ENCODE measurements at regions not wholly inside any gene's neighbourhood (a gene's known extent, or its start where the extent isn't known, plus 50 kb on each side); places are given as distances from the start of the nearest gene placed in this dataset.

GRCh38 chr3:144052275-144052674, 80.7 kb downstream of the DIPK2A start:
- no peak for TF ChIP-seq NFIC (IDR thresholded peaks at IDR 0.05)
- TF ChIP-seq TEAD4 (IDR thresholded peaks at IDR 0.05), result no peak
- TF ChIP-seq YY1 (IDR thresholded peaks at IDR 0.05; ENCODE audit: low read depth), result no peak
- TF ChIP-seq FOXM1 (IDR thresholded peaks at IDR 0.05; ENCODE audit: borderline replicate concordance, low read depth), result no peak
- TF ChIP-seq CREB1 (IDR thresholded peaks at IDR 0.05; ENCODE audit: low read depth), result no peak
- TF ChIP-seq TAF1 (IDR thresholded peaks at IDR 0.05; ENCODE audit: low read depth), result no peak
- TF ChIP-seq ZBTB7A (IDR thresholded peaks at IDR 0.05; ENCODE audit: low read depth), result no peak
- TF ChIP-seq EGR1 (IDR thresholded peaks at IDR 0.05), result no peak
- no peak for TF ChIP-seq RAD21 (IDR thresholded peaks at IDR 0.05; ENCODE audit: low read depth)
- no peak for TF ChIP-seq USF1 (IDR thresholded peaks at IDR 0.05)
- TF ChIP-seq REST (IDR thresholded peaks at IDR 0.05; ENCODE audit: low read depth), result no peak
- no peak for TF ChIP-seq TCF12 (IDR thresholded peaks at IDR 0.05; ENCODE audit: low read depth)
- TF ChIP-seq CEBPB (IDR thresholded peaks at IDR 0.05), result no peak
- TF ChIP-seq MAX (IDR thresholded peaks at IDR 0.05), result no peak

GRCh38 chr3:144053121-144053520, 81.5 kb downstream of the DIPK2A start:
- TF ChIP-seq RAD21 (IDR thresholded peaks at IDR 0.05; ENCODE audit: low read depth) (no peak), NFIC (IDR thresholded peaks at IDR 0.05) (no peak), YY1 (IDR thresholded peaks at IDR 0.05; ENCODE audit: low read depth) (no peak), CEBPB (IDR thresholded peaks at IDR 0.05) (no peak), TCF12 (IDR thresholded peaks at IDR 0.05; ENCODE audit: low read depth) (no peak), EP300 (IDR thresholded peaks at IDR 0.05; ENCODE audit: borderline replicate concordance) (no peak), MAX (IDR thresholded peaks at IDR 0.05) (no peak), TAF1 (IDR thresholded peaks at IDR 0.05; ENCODE audit: low read depth) (no peak), TEAD4 (IDR thresholded peaks at IDR 0.05) (no peak), FOXM1 (IDR thresholded peaks at IDR 0.05; ENCODE audit: borderline replicate concordance, low read depth) (no peak), CREB1 (IDR thresholded peaks at IDR 0.05; ENCODE audit: low read depth) (no peak), REST (IDR thresholded peaks at IDR 0.05; ENCODE audit: low read depth) (no peak)

- no peak for TF ChIP-seq CEBPB (IDR thresholded peaks at IDR 0.05)
- no peak for TF ChIP-seq TAF1 (IDR thresholded peaks at IDR 0.05; ENCODE audit: low read depth)
- TF ChIP-seq EGR1 (IDR thresholded peaks at IDR 0.05), result no peak
- no peak for TF ChIP-seq CREB1 (IDR thresholded peaks at IDR 0.05; ENCODE audit: low read depth)
- no peak for TF ChIP-seq TCF12 (IDR thresholded peaks at IDR 0.05; ENCODE audit: low read depth)
- TF ChIP-seq EP300 (IDR thresholded peaks at IDR 0.05; ENCODE audit: borderline replicate concordance), result no peak
- no peak for TF ChIP-seq MAX (IDR thresholded peaks at IDR 0.05)
- TF ChIP-seq YY1 (IDR thresholded peaks at IDR 0.05; ENCODE audit: low read depth), result no peak
Observed at GRCh38 chr3:144054766-144055165, 83.1 kb downstream of the DIPK2A start.

DNA sequence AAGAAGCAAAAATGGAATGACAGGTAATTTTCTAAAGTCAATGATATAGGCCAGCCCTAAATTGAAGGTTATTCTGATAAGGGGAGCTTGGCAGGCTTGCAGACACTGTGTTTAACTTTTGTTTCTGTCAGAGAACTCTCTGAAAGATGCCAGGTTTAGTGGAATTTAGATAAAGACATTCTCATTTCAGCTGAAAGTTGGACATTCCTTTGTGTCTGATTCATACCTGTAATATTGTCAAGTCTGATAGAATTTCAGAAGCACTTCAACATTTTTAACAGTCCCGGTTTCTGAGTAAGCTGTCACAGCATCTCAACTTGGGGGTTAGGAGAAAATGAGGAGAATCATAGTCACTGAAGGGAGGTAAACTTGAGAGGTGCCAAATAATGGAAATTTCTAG, 84.0 kb downstream of the DIPK2A start:
- no peak for TF ChIP-seq YY1 (IDR thresholded peaks at IDR 0.05; ENCODE audit: low read depth)
- no peak for TF ChIP-seq ZBTB7A (IDR thresholded peaks at IDR 0.05; ENCODE audit: low read depth)
- TF ChIP-seq RAD21 (IDR thresholded peaks at IDR 0.05; ENCODE audit: low read depth), result no peak
- TF ChIP-seq CREB1 (IDR thresholded peaks at IDR 0.05; ENCODE audit: low read depth), result no peak
- TF ChIP-seq EGR1 (IDR thresholded peaks at IDR 0.05), result no peak
- no peak for TF ChIP-seq FOXM1 (IDR thresholded peaks at IDR 0.05; ENCODE audit: borderline replicate concordance, low read depth)
- TF ChIP-seq NFIC (IDR thresholded peaks at IDR 0.05), result no peak
- no peak for TF ChIP-seq TEAD4 (IDR thresholded peaks at IDR 0.05)
- TF ChIP-seq REST (IDR thresholded peaks at IDR 0.05; ENCODE audit: low read depth), result no peak
- TF ChIP-seq EP300 (IDR thresholded peaks at IDR 0.05; ENCODE audit: borderline replicate concordance), result no peak

DNA sequence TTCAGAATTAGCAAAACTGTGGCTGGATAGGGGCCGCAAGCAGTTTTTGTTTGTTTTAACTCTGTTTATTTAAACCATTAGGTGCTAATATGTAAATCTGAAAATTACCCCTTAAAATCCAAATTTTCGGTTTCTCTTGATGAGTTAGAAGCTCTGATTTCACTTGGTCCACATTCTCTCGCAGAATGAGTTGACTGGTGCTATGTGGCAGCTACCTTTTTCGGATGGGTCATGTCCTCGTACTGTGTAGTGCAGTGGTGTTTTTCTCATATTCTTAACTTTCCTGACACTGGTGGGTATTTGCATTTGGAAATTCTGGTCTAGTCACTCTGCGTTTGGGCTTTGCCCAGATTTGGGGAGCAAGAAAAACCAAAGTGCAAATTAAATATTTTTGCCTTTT, 87.1 kb downstream of the DIPK2A start:
- TF ChIP-seq CREB1 (IDR thresholded peaks at IDR 0.05; ENCODE audit: low read depth) (no peak), NFIC (IDR thresholded peaks at IDR 0.05) (no peak), YY1 (IDR thresholded peaks at IDR 0.05; ENCODE audit: low read depth) (no peak), TAF1 (IDR thresholded peaks at IDR 0.05; ENCODE audit: low read depth) (no peak), USF1 (IDR thresholded peaks at IDR 0.05) (no peak), FOXM1 (IDR thresholded peaks at IDR 0.05; ENCODE audit: borderline replicate concordance, low read depth) (no peak), MAX (IDR thresholded peaks at IDR 0.05) (no peak)
